WTC11 (cell line): ENCODE measurements at regions not wholly inside any gene's neighbourhood (a gene's known extent, or its start where the extent isn't known, plus 50 kb on each side); places are given as distances from the start of the nearest gene placed in this dataset.

Experiments used
- ATAC-seq: fragments of 200-7000 bp; cut with Tn5 transposase; 2 replicates; pipeline ENCODE4 v1.10.0; 2021; ENCODE audit warnings: mild to moderate bottlenecking, moderate library complexity
- CTCF ChIA-PET: fragments of 300-600 bp; sonication (Branson Sonifier 250); formaldehyde crosslinking; loops from one replicate; lab custom pipeline; 2021; ENCODE audit warnings: antibody characterized with exemption; lab: Charles Lee
- POLR2A ChIA-PET: fragments of 350-600 bp; sonication (Branson Sonifier 250); formaldehyde crosslinking; loops from one replicate; lab custom pipeline; 2021; ENCODE audit warnings: antibody characterized with exemption; lab: Charles Lee
- DNase-seq: peaks from one replicate; pipeline ENCODE4 v3.0.0; 2021; ENCODE audit warnings: low spot score
- H3K27ac Mint-ChIP-seq: 2 replicates; pipeline ENCODE4 v1.8.0; 2021; ENCODE audit warnings: mixed read lengths
- H3K27me3 Mint-ChIP-seq: 2 replicates; pipeline ENCODE4 v1.8.0; 2021; ENCODE audit warnings: low read depth, mild to moderate bottlenecking, moderate library complexity, mixed read lengths
- H3K36me3 Mint-ChIP-seq: 2 replicates; pipeline ENCODE4 v1.8.0; 2021; ENCODE audit warnings: mixed read lengths
- H3K4me1 Mint-ChIP-seq: 2 replicates; pipeline ENCODE4 v1.8.0; 2022; ENCODE audit warnings: mixed read lengths
- H3K4me3 Mint-ChIP-seq: 2 replicates; pipeline ENCODE4 v1.8.0; 2021; ENCODE audit warnings: mild to moderate bottlenecking, moderate library complexity, mixed read lengths
- H3K9me3 Mint-ChIP-seq: 2 replicates; pipeline ENCODE4 v1.8.0; 2021; ENCODE audit warnings: mixed read lengths
- FOXJ3 ChIP-seq: sonication (generic); formaldehyde crosslinking; IDR thresholded peaks from 2 replicates; pipeline ENCODE4 v1.9.0; 2021; ENCODE audit warnings: missing genetic modification reagents, mild to moderate bottlenecking, borderline replicate concordance
- MYBL2 ChIP-seq: sonication (generic); formaldehyde crosslinking; IDR thresholded peaks from 2 replicates; pipeline ENCODE4 v1.8.1; 2023; ENCODE audit warnings: mild to moderate bottlenecking, moderate library complexity, missing genetic modification reagents
- NFYB ChIP-seq: sonication (generic); formaldehyde crosslinking; conservative IDR thresholded peaks from 2 replicates; pipeline ENCODE4 v1.8.0; 2022; ENCODE audit warnings: low read depth, missing genetic modification reagents
- OVOL2 ChIP-seq: fragments of 250-450 bp; sonication (Bioruptor Pico); IDR thresholded peaks from 2 replicates; pipeline ENCODE4 v1.9.0; 2021; ENCODE audit warnings: mild to moderate bottlenecking, borderline replicate concordance
- TF ChIP-seq, protein P1 (sequence below): sonication (generic); formaldehyde crosslinking; IDR thresholded peaks from 2 replicates; pipeline ENCODE4 v1.8.1; 2023; ENCODE audit warnings: mild to moderate bottlenecking, moderate library complexity, missing genetic modification reagents
- TF ChIP-seq, protein P2 (sequence below): sonication (generic); formaldehyde crosslinking; IDR thresholded peaks from 2 replicates; pipeline ENCODE4 v1.8.0; 2022; ENCODE audit warnings: missing genetic modification reagents
- TF ChIP-seq, protein P3 (sequence below): sonication (generic); formaldehyde crosslinking; IDR thresholded peaks from 2 replicates; pipeline ENCODE4 v1.8.0; 2023; ENCODE audit warnings: missing genetic modification reagents, mild to moderate bottlenecking, borderline replicate concordance
- TF ChIP-seq, protein P4 (sequence below): sonication (generic); formaldehyde crosslinking; IDR thresholded peaks from 2 replicates; pipeline ENCODE4 v1.8.0; 2022; ENCODE audit warnings: mild to moderate bottlenecking, missing genetic modification reagents
- TF ChIP-seq, protein P5 (sequence below): fragments of 200-600 bp; IDR thresholded peaks from 2 replicates; pipeline ENCODE4 v1.8.0; 2022; ENCODE audit warnings: antibody characterized with exemption
- TF ChIP-seq, protein P6 (sequence below): fragments of 250-450 bp; sonication (Bioruptor Pico); IDR thresholded peaks from 2 replicates; pipeline ENCODE4 v1.9.0; 2021; ENCODE audit warnings: mild to moderate bottlenecking, borderline replicate concordance
- TF ChIP-seq, protein P7 (sequence below): sonication (generic); formaldehyde crosslinking; IDR thresholded peaks from 2 replicates; pipeline ENCODE4 v1.8.1; 2022; ENCODE audit warnings: low read depth, missing genetic modification reagents, borderline replicate concordance
- TF ChIP-seq, protein P8 (sequence below): fragments of 250-450 bp; sonication (Bioruptor Pico); IDR thresholded peaks from 2 replicates; pipeline ENCODE4 v1.9.0; 2021; ENCODE audit warnings: mild to moderate bottlenecking
- TF ChIP-seq, protein P9 (sequence below): sonication (generic); formaldehyde crosslinking; IDR thresholded peaks from 2 replicates; pipeline ENCODE4 v1.8.0; 2023; ENCODE audit warnings: mild to moderate bottlenecking, missing genetic modification reagents

DNA sequence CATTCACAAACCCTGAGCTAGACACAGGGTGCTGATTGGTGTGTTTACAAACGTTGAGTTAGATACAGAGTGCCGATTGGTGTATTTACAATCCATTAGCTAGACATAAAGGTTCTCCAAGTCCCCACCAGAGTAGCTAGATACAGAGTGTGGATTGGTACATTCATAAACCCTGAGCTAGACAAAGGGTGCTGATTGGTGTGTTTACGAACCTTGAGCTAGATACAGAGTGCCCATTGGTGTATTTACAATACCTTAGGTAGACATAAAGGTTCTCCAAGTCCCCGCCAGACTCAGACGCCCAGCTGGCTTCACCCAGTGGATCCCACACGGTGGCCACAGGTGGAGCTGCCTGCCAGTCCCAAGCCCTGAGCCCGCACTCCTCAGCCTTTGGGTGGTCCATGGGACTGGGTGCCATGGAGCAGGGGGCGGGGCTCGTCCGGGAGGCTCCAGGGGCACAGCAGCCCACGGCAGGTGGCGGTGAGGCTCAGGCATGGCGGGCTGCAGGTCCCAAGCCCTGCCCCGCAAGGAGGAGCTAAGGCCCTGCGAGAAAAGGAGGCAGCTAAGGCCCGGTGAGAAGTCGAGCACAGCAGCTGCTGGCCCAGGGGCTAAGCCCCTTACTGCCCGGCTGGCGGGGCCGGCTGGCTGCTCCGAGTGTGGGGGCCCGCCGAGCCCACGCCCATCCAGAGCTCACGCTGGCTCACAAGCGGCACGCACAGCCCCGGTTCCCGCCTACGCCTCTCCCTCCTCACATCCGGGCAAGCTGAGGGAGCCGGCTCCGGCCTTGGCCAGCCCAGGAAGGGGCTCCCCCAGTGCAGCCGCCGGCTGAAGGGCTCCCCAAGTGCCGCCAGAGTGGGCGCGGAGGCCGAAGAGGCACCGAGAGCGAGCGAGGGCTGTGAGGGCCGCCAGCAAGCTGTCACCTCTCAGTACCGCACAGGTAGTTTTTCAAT, 1039.2 kb upstream of the CDH9 start:
- H3K4me3 Mint-ChIP-seq = no peak overlapping the region
- H3K27ac Mint-ChIP-seq = no peak overlapping the region
- H3K9me3 Mint-ChIP-seq = peaks cover 23% of the 10 kb centered on the region
- peaks cover 17% of the 10 kb centered on the region for H3K36me3 Mint-ChIP-seq
- ChIA-PET CTCF (no interaction called here), POLR2A (no interaction called here)
- no peaks in the 10 kb centered on the region for H3K4me1 Mint-ChIP-seq
- no peaks in the 10 kb centered on the region for H3K27me3 Mint-ChIP-seq
- DNase-seq = no peak
- ATAC-seq = no peak
- TF ChIP-seq, protein P1, sequence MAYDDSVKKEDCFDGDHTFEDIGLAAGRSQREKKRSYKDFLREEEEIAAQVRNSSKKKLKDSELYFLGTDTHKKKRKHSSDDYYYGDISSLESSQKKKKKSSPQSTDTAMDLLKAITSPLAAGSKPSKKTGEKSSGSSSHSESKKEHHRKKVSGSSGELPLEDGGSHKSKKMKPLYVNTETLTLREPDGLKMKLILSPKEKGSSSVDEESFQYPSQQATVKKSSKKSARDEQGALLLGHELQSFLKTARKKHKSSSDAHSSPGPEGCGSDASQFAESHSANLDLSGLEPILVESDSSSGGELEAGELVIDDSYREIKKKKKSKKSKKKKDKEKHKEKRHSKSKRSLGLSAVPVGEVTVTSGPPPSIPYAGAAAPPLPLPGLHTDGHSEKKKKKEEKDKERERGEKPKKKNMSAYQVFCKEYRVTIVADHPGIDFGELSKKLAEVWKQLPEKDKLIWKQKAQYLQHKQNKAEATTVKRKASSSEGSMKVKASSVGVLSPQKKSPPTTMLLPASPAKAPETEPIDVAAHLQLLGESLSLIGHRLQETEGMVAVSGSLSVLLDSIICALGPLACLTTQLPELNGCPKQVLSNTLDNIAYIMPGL (CRISPR knock-in tag) = no peak
- TF ChIP-seq NFYB (no peak), OVOL2 (no peak), MYBL2 (CRISPR knock-in tag) (no peak), FOXJ3 (no peak)
- TF ChIP-seq, protein P2, sequence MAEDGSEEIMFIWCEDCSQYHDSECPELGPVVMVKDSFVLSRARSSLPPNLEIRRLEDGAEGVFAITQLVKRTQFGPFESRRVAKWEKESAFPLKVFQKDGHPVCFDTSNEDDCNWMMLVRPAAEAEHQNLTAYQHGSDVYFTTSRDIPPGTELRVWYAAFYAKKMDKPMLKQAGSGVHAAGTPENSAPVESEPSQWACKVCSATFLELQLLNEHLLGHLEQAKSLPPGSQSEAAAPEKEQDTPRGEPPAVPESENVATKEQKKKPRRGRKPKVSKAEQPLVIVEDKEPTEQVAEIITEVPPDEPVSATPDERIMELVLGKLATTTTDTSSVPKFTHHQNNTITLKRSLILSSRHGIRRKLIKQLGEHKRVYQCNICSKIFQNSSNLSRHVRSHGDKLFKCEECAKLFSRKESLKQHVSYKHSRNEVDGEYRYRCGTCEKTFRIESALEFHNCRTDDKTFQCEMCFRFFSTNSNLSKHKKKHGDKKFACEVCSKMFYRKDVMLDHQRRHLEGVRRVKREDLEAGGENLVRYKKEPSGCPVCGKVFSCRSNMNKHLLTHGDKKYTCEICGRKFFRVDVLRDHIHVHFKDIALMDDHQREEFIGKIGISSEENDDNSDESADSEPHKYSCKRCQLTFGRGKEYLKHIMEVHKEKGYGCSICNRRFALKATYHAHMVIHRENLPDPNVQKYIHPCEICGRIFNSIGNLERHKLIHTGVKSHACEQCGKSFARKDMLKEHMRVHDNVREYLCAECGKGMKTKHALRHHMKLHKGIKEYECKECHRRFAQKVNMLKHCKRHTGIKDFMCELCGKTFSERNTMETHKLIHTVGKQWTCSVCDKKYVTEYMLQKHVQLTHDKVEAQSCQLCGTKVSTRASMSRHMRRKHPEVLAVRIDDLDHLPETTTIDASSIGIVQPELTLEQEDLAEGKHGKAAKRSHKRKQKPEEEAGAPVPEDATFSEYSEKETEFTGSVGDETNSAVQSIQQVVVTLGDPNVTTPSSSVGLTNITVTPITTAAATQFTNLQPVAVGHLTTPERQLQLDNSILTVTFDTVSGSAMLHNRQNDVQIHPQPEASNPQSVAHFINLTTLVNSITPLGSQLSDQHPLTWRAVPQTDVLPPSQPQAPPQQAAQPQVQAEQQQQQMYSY (CRISPR knock-in tag) = no peak
- TF ChIP-seq, protein P3, sequence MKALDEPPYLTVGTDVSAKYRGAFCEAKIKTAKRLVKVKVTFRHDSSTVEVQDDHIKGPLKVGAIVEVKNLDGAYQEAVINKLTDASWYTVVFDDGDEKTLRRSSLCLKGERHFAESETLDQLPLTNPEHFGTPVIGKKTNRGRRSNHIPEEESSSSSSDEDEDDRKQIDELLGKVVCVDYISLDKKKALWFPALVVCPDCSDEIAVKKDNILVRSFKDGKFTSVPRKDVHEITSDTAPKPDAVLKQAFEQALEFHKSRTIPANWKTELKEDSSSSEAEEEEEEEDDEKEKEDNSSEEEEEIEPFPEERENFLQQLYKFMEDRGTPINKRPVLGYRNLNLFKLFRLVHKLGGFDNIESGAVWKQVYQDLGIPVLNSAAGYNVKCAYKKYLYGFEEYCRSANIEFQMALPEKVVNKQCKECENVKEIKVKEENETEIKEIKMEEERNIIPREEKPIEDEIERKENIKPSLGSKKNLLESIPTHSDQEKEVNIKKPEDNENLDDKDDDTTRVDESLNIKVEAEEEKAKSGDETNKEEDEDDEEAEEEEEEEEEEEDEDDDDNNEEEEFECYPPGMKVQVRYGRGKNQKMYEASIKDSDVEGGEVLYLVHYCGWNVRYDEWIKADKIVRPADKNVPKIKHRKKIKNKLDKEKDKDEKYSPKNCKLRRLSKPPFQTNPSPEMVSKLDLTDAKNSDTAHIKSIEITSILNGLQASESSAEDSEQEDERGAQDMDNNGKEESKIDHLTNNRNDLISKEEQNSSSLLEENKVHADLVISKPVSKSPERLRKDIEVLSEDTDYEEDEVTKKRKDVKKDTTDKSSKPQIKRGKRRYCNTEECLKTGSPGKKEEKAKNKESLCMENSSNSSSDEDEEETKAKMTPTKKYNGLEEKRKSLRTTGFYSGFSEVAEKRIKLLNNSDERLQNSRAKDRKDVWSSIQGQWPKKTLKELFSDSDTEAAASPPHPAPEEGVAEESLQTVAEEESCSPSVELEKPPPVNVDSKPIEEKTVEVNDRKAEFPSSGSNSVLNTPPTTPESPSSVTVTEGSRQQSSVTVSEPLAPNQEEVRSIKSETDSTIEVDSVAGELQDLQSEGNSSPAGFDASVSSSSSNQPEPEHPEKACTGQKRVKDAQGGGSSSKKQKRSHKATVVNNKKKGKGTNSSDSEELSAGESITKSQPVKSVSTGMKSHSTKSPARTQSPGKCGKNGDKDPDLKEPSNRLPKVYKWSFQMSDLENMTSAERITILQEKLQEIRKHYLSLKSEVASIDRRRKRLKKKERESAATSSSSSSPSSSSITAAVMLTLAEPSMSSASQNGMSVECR (CRISPR knock-in tag) = no peak
- TF ChIP-seq, protein P4, sequence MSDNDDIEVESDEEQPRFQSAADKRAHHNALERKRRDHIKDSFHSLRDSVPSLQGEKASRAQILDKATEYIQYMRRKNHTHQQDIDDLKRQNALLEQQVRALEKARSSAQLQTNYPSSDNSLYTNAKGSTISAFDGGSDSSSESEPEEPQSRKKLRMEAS (CRISPR knock-in tag) = no peak
- TF ChIP-seq, protein P5, sequence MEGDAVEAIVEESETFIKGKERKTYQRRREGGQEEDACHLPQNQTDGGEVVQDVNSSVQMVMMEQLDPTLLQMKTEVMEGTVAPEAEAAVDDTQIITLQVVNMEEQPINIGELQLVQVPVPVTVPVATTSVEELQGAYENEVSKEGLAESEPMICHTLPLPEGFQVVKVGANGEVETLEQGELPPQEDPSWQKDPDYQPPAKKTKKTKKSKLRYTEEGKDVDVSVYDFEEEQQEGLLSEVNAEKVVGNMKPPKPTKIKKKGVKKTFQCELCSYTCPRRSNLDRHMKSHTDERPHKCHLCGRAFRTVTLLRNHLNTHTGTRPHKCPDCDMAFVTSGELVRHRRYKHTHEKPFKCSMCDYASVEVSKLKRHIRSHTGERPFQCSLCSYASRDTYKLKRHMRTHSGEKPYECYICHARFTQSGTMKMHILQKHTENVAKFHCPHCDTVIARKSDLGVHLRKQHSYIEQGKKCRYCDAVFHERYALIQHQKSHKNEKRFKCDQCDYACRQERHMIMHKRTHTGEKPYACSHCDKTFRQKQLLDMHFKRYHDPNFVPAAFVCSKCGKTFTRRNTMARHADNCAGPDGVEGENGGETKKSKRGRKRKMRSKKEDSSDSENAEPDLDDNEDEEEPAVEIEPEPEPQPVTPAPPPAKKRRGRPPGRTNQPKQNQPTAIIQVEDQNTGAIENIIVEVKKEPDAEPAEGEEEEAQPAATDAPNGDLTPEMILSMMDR = no peak
- TF ChIP-seq, protein P6, sequence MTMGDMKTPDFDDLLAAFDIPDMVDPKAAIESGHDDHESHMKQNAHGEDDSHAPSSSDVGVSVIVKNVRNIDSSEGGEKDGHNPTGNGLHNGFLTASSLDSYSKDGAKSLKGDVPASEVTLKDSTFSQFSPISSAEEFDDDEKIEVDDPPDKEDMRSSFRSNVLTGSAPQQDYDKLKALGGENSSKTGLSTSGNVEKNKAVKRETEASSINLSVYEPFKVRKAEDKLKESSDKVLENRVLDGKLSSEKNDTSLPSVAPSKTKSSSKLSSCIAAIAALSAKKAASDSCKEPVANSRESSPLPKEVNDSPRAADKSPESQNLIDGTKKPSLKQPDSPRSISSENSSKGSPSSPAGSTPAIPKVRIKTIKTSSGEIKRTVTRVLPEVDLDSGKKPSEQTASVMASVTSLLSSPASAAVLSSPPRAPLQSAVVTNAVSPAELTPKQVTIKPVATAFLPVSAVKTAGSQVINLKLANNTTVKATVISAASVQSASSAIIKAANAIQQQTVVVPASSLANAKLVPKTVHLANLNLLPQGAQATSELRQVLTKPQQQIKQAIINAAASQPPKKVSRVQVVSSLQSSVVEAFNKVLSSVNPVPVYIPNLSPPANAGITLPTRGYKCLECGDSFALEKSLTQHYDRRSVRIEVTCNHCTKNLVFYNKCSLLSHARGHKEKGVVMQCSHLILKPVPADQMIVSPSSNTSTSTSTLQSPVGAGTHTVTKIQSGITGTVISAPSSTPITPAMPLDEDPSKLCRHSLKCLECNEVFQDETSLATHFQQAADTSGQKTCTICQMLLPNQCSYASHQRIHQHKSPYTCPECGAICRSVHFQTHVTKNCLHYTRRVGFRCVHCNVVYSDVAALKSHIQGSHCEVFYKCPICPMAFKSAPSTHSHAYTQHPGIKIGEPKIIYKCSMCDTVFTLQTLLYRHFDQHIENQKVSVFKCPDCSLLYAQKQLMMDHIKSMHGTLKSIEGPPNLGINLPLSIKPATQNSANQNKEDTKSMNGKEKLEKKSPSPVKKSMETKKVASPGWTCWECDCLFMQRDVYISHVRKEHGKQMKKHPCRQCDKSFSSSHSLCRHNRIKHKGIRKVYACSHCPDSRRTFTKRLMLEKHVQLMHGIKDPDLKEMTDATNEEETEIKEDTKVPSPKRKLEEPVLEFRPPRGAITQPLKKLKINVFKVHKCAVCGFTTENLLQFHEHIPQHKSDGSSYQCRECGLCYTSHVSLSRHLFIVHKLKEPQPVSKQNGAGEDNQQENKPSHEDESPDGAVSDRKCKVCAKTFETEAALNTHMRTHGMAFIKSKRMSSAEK (CRISPR knock-in tag) = no peak
- TF ChIP-seq, protein P7, sequence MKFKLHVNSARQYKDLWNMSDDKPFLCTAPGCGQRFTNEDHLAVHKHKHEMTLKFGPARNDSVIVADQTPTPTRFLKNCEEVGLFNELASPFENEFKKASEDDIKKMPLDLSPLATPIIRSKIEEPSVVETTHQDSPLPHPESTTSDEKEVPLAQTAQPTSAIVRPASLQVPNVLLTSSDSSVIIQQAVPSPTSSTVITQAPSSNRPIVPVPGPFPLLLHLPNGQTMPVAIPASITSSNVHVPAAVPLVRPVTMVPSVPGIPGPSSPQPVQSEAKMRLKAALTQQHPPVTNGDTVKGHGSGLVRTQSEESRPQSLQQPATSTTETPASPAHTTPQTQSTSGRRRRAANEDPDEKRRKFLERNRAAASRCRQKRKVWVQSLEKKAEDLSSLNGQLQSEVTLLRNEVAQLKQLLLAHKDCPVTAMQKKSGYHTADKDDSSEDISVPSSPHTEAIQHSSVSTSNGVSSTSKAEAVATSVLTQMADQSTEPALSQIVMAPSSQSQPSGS (CRISPR knock-in tag) = no peak
- TF ChIP-seq, protein P8, sequence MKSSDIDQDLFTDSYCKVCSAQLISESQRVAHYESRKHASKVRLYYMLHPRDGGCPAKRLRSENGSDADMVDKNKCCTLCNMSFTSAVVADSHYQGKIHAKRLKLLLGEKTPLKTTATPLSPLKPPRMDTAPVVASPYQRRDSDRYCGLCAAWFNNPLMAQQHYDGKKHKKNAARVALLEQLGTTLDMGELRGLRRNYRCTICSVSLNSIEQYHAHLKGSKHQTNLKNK (CRISPR knock-in tag) = no peak
- TF ChIP-seq, protein P9, sequence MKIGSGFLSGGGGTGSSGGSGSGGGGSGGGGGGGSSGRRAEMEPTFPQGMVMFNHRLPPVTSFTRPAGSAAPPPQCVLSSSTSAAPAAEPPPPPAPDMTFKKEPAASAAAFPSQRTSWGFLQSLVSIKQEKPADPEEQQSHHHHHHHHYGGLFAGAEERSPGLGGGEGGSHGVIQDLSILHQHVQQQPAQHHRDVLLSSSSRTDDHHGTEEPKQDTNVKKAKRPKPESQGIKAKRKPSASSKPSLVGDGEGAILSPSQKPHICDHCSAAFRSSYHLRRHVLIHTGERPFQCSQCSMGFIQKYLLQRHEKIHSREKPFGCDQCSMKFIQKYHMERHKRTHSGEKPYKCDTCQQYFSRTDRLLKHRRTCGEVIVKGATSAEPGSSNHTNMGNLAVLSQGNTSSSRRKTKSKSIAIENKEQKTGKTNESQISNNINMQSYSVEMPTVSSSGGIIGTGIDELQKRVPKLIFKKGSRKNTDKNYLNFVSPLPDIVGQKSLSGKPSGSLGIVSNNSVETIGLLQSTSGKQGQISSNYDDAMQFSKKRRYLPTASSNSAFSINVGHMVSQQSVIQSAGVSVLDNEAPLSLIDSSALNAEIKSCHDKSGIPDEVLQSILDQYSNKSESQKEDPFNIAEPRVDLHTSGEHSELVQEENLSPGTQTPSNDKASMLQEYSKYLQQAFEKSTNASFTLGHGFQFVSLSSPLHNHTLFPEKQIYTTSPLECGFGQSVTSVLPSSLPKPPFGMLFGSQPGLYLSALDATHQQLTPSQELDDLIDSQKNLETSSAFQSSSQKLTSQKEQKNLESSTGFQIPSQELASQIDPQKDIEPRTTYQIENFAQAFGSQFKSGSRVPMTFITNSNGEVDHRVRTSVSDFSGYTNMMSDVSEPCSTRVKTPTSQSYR (CRISPR knock-in tag) = no peak
